GM18873 (cell line): ENCODE measurements at regions not wholly inside any gene's neighbourhood (a gene's known extent, or its start where the extent isn't known, plus 50 kb on each side); places are given as distances from the start of the nearest gene placed in this dataset.

ENCODE experiments used
- ATAC-seq: cut with Tn5 transposase; IDR thresholded peaks from one replicate; pipeline ENCODE4 v1.9.1; 2021; ENCODE audit warnings: mild to moderate bottlenecking, moderate library complexity, moderate number of reproducible peaks; ENCODE audit not compliant: unreplicated experiment, low FRiP score

- ATAC-seq: no peak
These were observed 650.8 kb upstream of the FANCL start for GRCh38 chr2:58891828-58892377.

- no peak for ATAC-seq
These were observed 649.9 kb upstream of the FANCL start for GRCh38 chr2:58890865-58891525.

GRCh38 chr2:58886009-58886408 lies 644.9 kb upstream of the FANCL start:
- ATAC-seq: no peak

GRCh38 chr2:58879834-58880233 lies 638.7 kb upstream of the FANCL start:
- ATAC-seq: no peak

- no peak for ATAC-seq
These were observed 637.7 kb upstream of the FANCL start for GRCh38 chr2:58878778-58879177.

- ATAC-seq: no peak
These were observed 635.0 kb upstream of the FANCL start for GRCh38 chr2:58876126-58876525.

GRCh38 chr2:58875436-58875835 lies 634.3 kb upstream of the FANCL start:
- ATAC-seq: no peak

GRCh38 chr2:58871469-58872142 lies 630.5 kb upstream of the FANCL start:
- peak; percentile 43 for ATAC-seq

GRCh38 chr2:58870704-58871103 lies 629.6 kb upstream of the FANCL start:
- ATAC-seq: peak; percentile 54

GRCh38 chr2:58866946-58867345 lies 625.8 kb upstream of the FANCL start:
- ATAC-seq: no peak

GRCh38 chr2:58866527-58866926 lies 625.4 kb upstream of the FANCL start:
- ATAC-seq: no peak

- ATAC-seq: peak; percentile 35
These were observed 624.9 kb upstream of the FANCL start for GRCh38 chr2:58866040-58866439.

- ATAC-seq: peak; percentile 73
These were observed 624.3 kb upstream of the FANCL start for GRCh38 chr2:58865436-58865835.

GRCh38 chr2:58862244-58862643 lies 621.1 kb upstream of the FANCL start:
- peak; percentile 36 for ATAC-seq

- no peak for ATAC-seq
These were observed 619.5 kb upstream of the FANCL start for GRCh38 chr2:58860586-58860985.

- no peak for ATAC-seq
These were observed 615.0 kb upstream of the FANCL start for GRCh38 chr2:58856100-58856499.

- no peak for ATAC-seq
These were observed 612.3 kb upstream of the FANCL start for GRCh38 chr2:58853420-58853819.

GRCh38 chr2:58852905-58853304 lies 611.8 kb upstream of the FANCL start:
- ATAC-seq: no peak

GRCh38 chr2:58852243-58852642 lies 611.1 kb upstream of the FANCL start:
- ATAC-seq: no peak

GRCh38 chr2:58851598-58851997 lies 610.5 kb upstream of the FANCL start:
- ATAC-seq: no peak

- ATAC-seq: no peak
These were observed 603.9 kb upstream of the FANCL start for GRCh38 chr2:58845011-58845410.
